Endothelial cell of umbilical vein (primary cell): ENCODE measurements at regions not wholly inside any gene's neighbourhood (a gene's known extent, or its start where the extent isn't known, plus 50 kb on each side); places are given as distances from the start of the nearest gene placed in this dataset.

Source experiments
- BruUV-seq: library from RNA; stranded (reverse); fragments of 400-500 nt; replicated peaks from 2 replicates; lab custom pipeline; 2021; lab: Mats Ljungman, UMichigan
- CTCF ChIA-PET: fragments of 300-600, 350-600 bp; sonication (Branson Sonifier 250); formaldehyde crosslinking; loops from one replicate; lab custom pipeline; 2021; ENCODE audit warnings: antibody characterized with exemption, inconsistent platforms; lab: Charles Lee
- POLR2A ChIA-PET: fragments of 300-600, 350-600 bp; sonication (Branson Sonifier 250); formaldehyde crosslinking; loops from one replicate; lab custom pipeline; 2021; ENCODE audit warnings: antibody characterized with exemption, inconsistent platforms; lab: Charles Lee
- DNase-seq: peaks from one replicate; pipeline ENCODE4 v3.0.0-alpha.2; 2011; ENCODE audit warnings: low read depth, low spot score
- FAIRE-seq: peaks from 2 replicates; lab custom pipeline; 2011; peaks lifted over from hg19 to GRCh38; lab: Jason Lieb, UNC
- H2AFZ ChIP-seq: 2 replicates; pipeline ENCODE4 v1.6.0; 2012; ENCODE audit warnings: low read depth, low read length, control low read depth, inconsistent platforms
- H3K27ac ChIP-seq: 2 replicates; pipeline ENCODE4 v1.5.1; 2011; ENCODE audit warnings: low read depth, mild to moderate bottlenecking, control low read depth, low read length, moderate library complexity; ENCODE audit not compliant: insufficient read depth
- H3K27me3 ChIP-seq, 2 experiments: 2 replicates each; pipeline versions ENCODE4 v1.6.0 to v1.6.1; 2011; ENCODE audit warnings: low read length in 2 of 2, mixed read lengths in 1 of 2; ENCODE audit not compliant: control insufficient read depth in 2 of 2, insufficient read depth in 2 of 2
- H3K36me3 ChIP-seq, 2 experiments: 2 replicates in 1 of 2; 3 replicates in 1 of 2; pipeline ENCODE4 v1.5.1; 2011; ENCODE audit warnings: low read length in 2 of 2, mild to moderate bottlenecking in 1 of 2, moderate library complexity in 1 of 2; ENCODE audit not compliant: control insufficient read depth in 2 of 2, insufficient read depth in 2 of 2; ENCODE audit errors: extremely low read depth in 1 of 2
- H3K4me1 ChIP-seq: 3 replicates; pipeline ENCODE4 v1.5.1; 2011; ENCODE audit warnings: mild to moderate bottlenecking, low read length; ENCODE audit not compliant: control insufficient read depth, insufficient read depth; ENCODE audit errors: extremely low read depth
- H3K4me2 ChIP-seq: 2 replicates; pipeline ENCODE4 v1.6.1; 2011; ENCODE audit warnings: low read length, control low read depth, mixed read lengths; ENCODE audit not compliant: insufficient read depth
- H3K4me3 ChIP-seq, 3 experiments: fragments of 200-600 bp in 1 of 3; sonication (generic), shearing (Covaris generic) in 1 of 3; replicated peaks in 1 of 3; 2 replicates each; pipeline ENCODE4 v1.5.1; 2011 to 2016; ENCODE audit warnings: control low read depth in 3 of 3, low read length in 3 of 3, mild to moderate bottlenecking in 2 of 3, inconsistent platforms in 1 of 3, low read depth in 1 of 3, moderate library complexity in 1 of 3; ENCODE audit not compliant: insufficient read depth in 1 of 3
- H3K79me2 ChIP-seq: 2 replicates; pipeline ENCODE4 v1.6.0; 2012; ENCODE audit warnings: low read length, inconsistent platforms; ENCODE audit not compliant: control insufficient read depth, insufficient read depth
- H3K9ac ChIP-seq: replicated peaks from 2 replicates; pipeline ENCODE3; 2011; ENCODE audit warnings: low read length, control low read depth; ENCODE audit not compliant: insufficient read depth; ENCODE audit errors: extremely low read depth
- H3K9me1 ChIP-seq: replicated peaks from 3 replicates; pipeline ENCODE4 v1.6.0; 2011; ENCODE audit warnings: mild to moderate bottlenecking, low read length; ENCODE audit not compliant: control insufficient read depth, insufficient read depth; ENCODE audit errors: extremely low read depth
- H3K9me3 ChIP-seq: replicated peaks from 2 replicates; pipeline ENCODE4 v1.5.1; 2012; ENCODE audit warnings: low read length, inconsistent platforms; ENCODE audit not compliant: control insufficient read depth, insufficient read depth
- H4K20me1 ChIP-seq: replicated peaks from 2 replicates; pipeline ENCODE3; 2011; ENCODE audit warnings: mild to moderate bottlenecking, low read length; ENCODE audit not compliant: control insufficient read depth, insufficient read depth; ENCODE audit errors: extremely low read depth
- EZH2 ChIP-seq: IDR thresholded peaks from 2 replicates; pipeline ENCODE4 v1.6.1; 2012; ENCODE audit warnings: borderline replicate concordance, low read depth, mild to moderate bottlenecking, moderate library complexity, low read length, inconsistent platforms; ENCODE audit not compliant: severe bottlenecking
- FOS ChIP-seq: IDR thresholded peaks from 2 replicates; pipeline ENCODE4 v1.6.1; 2011; ENCODE audit warnings: mild to moderate bottlenecking, low read length, moderate library complexity, borderline replicate concordance; ENCODE audit not compliant: insufficient read depth
- GATA2 ChIP-seq: IDR thresholded peaks from 2 replicates; pipeline ENCODE4 v1.7.0; 2011; ENCODE audit warnings: low read depth, mild to moderate bottlenecking, moderate library complexity, mixed read lengths, low read length; ENCODE audit not compliant: insufficient read length, insufficient read depth
- JUN ChIP-seq: IDR thresholded peaks from 2 replicates; pipeline ENCODE4 v1.6.1; 2011; ENCODE audit warnings: borderline replicate concordance, low read depth; ENCODE audit not compliant: insufficient read length, insufficient read depth
- MYC ChIP-seq: IDR thresholded peaks from one replicate; pipeline ENCODE4 v1.6.1; 2011; ENCODE audit warnings: mild to moderate bottlenecking, low read depth, low read length
- POLR2A ChIP-seq: IDR thresholded peaks from 2 replicates; pipeline ENCODE4 v1.6.1; 2012; ENCODE audit warnings: low read depth, mild to moderate bottlenecking, control low read depth, low read length
- POLR2AphosphoS5 ChIP-seq: IDR thresholded peaks from 2 replicates; pipeline ENCODE4 v1.6.1; 2012; ENCODE audit warnings: low read depth, mild to moderate bottlenecking, control low read depth, low read length, moderate library complexity; ENCODE audit not compliant: insufficient read depth
- dilution Hi-C: fragments of 300-500 bp; cut with MboI; formaldehyde crosslinking; loops from one replicate; pipeline ENCODE4 v1.15.0; 2019; ENCODE audit warnings: low sequenced_read_pairs; ENCODE audit not compliant: extremely low pct_ligation_motif_present
- intact Hi-C: fragments of 100-400 bp; cut with micrococcal nuclease; formaldehyde crosslinking; loops from one replicate; pipeline ENCODE4 v1.10.0; 2022
- TF ChIP-seq, protein P1 (sequence below), 2 donors: IDR thresholded peaks; 1 replicate in 1 of 2; 2 replicates in 1 of 2; pipeline ENCODE4 v1.5.1; 2011; ENCODE audit warnings: low read length in 2 of 2, mild to moderate bottlenecking in 2 of 2, moderate library complexity in 2 of 2, control low read depth in 1 of 2, inconsistent platforms in 1 of 2, low read depth in 1 of 2; ENCODE audit not compliant: insufficient read depth in 1 of 2; ENCODE audit errors: extremely low read depth in 1 of 2
- TF ChIP-seq, protein P2 (sequence below): IDR thresholded peaks from 2 replicates; pipeline ENCODE4 v1.6.1; 2011; ENCODE audit not compliant: insufficient read depth, insufficient read length

DNA sequence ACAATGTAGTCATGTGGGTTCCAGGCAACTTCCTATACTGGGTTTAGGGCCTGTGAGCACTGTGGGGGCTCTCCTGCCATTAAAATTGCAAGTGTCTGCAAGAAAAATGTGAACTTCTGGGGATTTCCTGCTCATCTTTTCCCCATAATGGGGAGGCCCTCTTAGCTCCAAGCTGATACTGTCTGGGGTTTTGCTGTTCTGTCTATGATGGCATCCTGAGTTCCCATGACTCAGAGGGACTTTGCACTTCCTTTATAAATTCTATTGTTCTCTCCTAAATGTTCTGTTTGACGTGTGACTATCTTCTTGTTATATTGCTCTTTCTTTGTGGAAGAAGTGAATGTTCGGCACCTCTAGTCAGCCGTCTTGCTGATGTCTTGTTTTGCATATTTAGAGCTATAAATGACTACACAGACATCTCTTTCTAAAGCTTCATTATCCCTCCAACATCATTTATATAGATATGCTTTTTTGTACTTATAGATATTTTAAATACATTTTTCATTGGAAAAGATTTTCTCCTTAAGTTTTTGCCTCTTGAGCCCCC is 465.8 kb downstream of the NAF1 start:
- H3K9me1 ChIP-seq: no peaks in the 10 kb centered on the region
- TF ChIP-seq MYC (no peak), EZH2 (no peak), JUN (no peak), POLR2A (no peak), POLR2AphosphoS5 (no peak), FOS (no peak), GATA2 (no peak)
- TF ChIP-seq, protein P1, sequence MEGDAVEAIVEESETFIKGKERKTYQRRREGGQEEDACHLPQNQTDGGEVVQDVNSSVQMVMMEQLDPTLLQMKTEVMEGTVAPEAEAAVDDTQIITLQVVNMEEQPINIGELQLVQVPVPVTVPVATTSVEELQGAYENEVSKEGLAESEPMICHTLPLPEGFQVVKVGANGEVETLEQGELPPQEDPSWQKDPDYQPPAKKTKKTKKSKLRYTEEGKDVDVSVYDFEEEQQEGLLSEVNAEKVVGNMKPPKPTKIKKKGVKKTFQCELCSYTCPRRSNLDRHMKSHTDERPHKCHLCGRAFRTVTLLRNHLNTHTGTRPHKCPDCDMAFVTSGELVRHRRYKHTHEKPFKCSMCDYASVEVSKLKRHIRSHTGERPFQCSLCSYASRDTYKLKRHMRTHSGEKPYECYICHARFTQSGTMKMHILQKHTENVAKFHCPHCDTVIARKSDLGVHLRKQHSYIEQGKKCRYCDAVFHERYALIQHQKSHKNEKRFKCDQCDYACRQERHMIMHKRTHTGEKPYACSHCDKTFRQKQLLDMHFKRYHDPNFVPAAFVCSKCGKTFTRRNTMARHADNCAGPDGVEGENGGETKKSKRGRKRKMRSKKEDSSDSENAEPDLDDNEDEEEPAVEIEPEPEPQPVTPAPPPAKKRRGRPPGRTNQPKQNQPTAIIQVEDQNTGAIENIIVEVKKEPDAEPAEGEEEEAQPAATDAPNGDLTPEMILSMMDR (IDR thresholded peaks at IDR 0.05; ENCODE audit: extremely low read depth in 1 of 2, insufficient read depth in 1 of 2, low read depth in 1 of 2, low read length in 2 of 2): no peak
- TF ChIP-seq, protein P2, sequence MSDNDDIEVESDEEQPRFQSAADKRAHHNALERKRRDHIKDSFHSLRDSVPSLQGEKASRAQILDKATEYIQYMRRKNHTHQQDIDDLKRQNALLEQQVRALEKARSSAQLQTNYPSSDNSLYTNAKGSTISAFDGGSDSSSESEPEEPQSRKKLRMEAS: no peak
- ChIA-PET CTCF (no interaction called here), POLR2A (no interaction called here)
- no peaks in the 10 kb centered on the region for H4K20me1 ChIP-seq
- FAIRE-seq (no peak), DNase-seq (no peak)
- H3K4me3 ChIP-seq: no peak overlapping the region
- H3K27ac ChIP-seq: no peak overlapping the region
- no peak overlapping the region for H3K4me2 ChIP-seq
- H2AFZ ChIP-seq: no peak overlapping the region
- H3K9ac ChIP-seq: no peak overlapping the region
- no TSS peak for BruUV-seq
- intact Hi-C loops: no loop called here
- H3K36me3 ChIP-seq: no peaks in the 10 kb centered on the region
- no peaks in the 10 kb centered on the region for H3K79me2 ChIP-seq
- H3K4me1 ChIP-seq: no peaks in the 10 kb centered on the region
- dilution Hi-C loops: no loop called here
- no peaks in the 10 kb centered on the region for H3K27me3 ChIP-seq
- H3K9me3 ChIP-seq: no peaks in the 10 kb centered on the region
